Endothelial cell (in vitro differentiated cells): ENCODE measurements at regions not wholly inside any gene's neighbourhood (a gene's known extent, or its start where the extent isn't known, plus 50 kb on each side); places are given as distances from the start of the nearest gene placed in this dataset.
"Not testable (repeated sequence)": the region's sequence is repeated elsewhere in the genome, so short reads cannot be mapped to it uniquely, and the experiment has no call there.

Experiments used
- DNase-seq: peaks from one replicate; pipeline ENCODE4 v3.0.0; 2021; ENCODE audit warnings: low spot score
- H3K27ac Mint-ChIP-seq: one replicate; pipeline ENCODE4 v1.8.0; 2021; ENCODE audit warnings: mixed read lengths, inconsistent platforms; ENCODE audit not compliant: unreplicated experiment
- H3K27me3 Mint-ChIP-seq: one replicate; pipeline ENCODE4 v1.8.0; 2021; ENCODE audit warnings: mild to moderate bottlenecking, moderate library complexity, mixed read lengths, inconsistent platforms; ENCODE audit not compliant: unreplicated experiment
- H3K36me3 Mint-ChIP-seq: one replicate; pipeline ENCODE4 v1.8.0; 2021; ENCODE audit warnings: mild to moderate bottlenecking, low read depth, mixed read lengths, inconsistent platforms; ENCODE audit not compliant: unreplicated experiment
- H3K4me1 Mint-ChIP-seq: one replicate; pipeline ENCODE4 v1.8.0; 2021; ENCODE audit warnings: mild to moderate bottlenecking, mixed read lengths, inconsistent platforms; ENCODE audit not compliant: unreplicated experiment
- H3K4me3 Mint-ChIP-seq: one replicate; pipeline ENCODE4 v1.8.0; 2021; ENCODE audit warnings: mild to moderate bottlenecking, mixed read lengths, inconsistent platforms; ENCODE audit not compliant: unreplicated experiment
- H3K9me3 Mint-ChIP-seq: one replicate; pipeline ENCODE4 v1.8.0; 2021; ENCODE audit warnings: mixed read lengths, inconsistent platforms; ENCODE audit not compliant: unreplicated experiment
- TF ChIP-seq, protein P1 (sequence below): fragments of 200-600 bp; sonication (generic); IDR thresholded peaks from one replicate; pipeline ENCODE4 v1.5.0; 2021; ENCODE audit warnings: antibody characterized with exemption; ENCODE audit not compliant: unreplicated experiment

DNA sequence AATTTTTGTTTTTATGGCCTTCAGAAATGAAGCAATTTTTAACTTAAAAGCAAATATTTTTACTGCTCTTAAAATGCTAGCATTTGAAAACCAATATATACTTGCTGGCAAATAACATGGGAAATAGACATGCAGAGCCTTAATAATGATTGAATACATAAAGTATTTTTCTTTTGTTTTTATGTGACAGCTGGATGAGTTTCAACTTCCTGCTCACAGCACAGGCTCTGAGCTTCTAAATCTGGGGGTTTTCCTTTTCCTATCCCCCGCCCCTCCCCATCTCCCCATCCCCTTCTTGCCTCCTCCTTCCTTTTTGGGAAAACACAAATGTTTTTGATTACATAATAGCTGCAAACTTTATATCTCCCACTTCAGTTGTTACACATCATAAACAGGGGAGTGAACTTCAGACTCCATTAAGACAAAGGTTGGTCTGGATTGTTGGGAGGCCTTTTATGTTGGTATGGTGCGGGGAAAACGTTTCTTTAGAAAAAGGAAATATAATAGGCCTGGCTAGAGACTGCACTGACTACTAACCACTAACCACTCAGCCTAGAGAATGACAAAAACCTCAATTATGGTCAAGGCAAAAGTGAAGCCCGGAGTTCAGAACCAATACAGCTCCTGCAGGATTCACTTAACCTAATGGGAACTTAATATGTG is 116.1 kb upstream of the GORAB start:
- TF ChIP-seq, protein P1, sequence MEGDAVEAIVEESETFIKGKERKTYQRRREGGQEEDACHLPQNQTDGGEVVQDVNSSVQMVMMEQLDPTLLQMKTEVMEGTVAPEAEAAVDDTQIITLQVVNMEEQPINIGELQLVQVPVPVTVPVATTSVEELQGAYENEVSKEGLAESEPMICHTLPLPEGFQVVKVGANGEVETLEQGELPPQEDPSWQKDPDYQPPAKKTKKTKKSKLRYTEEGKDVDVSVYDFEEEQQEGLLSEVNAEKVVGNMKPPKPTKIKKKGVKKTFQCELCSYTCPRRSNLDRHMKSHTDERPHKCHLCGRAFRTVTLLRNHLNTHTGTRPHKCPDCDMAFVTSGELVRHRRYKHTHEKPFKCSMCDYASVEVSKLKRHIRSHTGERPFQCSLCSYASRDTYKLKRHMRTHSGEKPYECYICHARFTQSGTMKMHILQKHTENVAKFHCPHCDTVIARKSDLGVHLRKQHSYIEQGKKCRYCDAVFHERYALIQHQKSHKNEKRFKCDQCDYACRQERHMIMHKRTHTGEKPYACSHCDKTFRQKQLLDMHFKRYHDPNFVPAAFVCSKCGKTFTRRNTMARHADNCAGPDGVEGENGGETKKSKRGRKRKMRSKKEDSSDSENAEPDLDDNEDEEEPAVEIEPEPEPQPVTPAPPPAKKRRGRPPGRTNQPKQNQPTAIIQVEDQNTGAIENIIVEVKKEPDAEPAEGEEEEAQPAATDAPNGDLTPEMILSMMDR = no peak
- H3K27me3 Mint-ChIP-seq = no peaks in the 10 kb centered on the region
- H3K36me3 Mint-ChIP-seq = peaks cover 3% of the 10 kb centered on the region
- no peak for DNase-seq
- peaks cover 12% of the 10 kb centered on the region for H3K9me3 Mint-ChIP-seq
- H3K4me1 Mint-ChIP-seq = no peaks in the 10 kb centered on the region
- no peak overlapping the region for H3K4me3 Mint-ChIP-seq
- no peak overlapping the region for H3K27ac Mint-ChIP-seq

GRCh38 chr1:170424346-170424745 is 107.6 kb upstream of the GORAB start:
- no peaks in the 10 kb centered on the region for H3K4me1 Mint-ChIP-seq
- no peak overlapping the region for H3K4me3 Mint-ChIP-seq
- peaks cover 1% of the 10 kb centered on the region for H3K27me3 Mint-ChIP-seq

GRCh38 chr1:170426596-170426995 is 105.4 kb upstream of the GORAB start:
- TF ChIP-seq, protein P1 = no peak
- Mint-ChIP-seq H3K36me3 (no peaks in the 10 kb centered on the region), H3K27ac (no peak overlapping the region), H3K4me3 (no peak overlapping the region), H3K27me3 (peaks cover 1% of the 10 kb centered on the region), H3K4me1 (no peaks in the 10 kb centered on the region), H3K9me3 (no peaks in the 10 kb centered on the region)
- DNase-seq = no peak

More at GRCh38 chr1:170424346-170424745, 107.6 kb upstream of the GORAB start:
- DNase-seq = no peak
- Mint-ChIP-seq H3K36me3 (no peaks in the 10 kb centered on the region), H3K9me3 (no peaks in the 10 kb centered on the region), H3K27ac (no peak overlapping the region)
- TF ChIP-seq, protein P1 = no peak

GRCh38 chr1:170427002-170427401 is 105.0 kb upstream of the GORAB start:
- not testable (repeated sequence) for H3K27ac Mint-ChIP-seq, H3K27me3 Mint-ChIP-seq, DNase-seq, H3K9me3 Mint-ChIP-seq, H3K36me3 Mint-ChIP-seq, H3K4me3 Mint-ChIP-seq, H3K4me1 Mint-ChIP-seq

- no peaks in the 10 kb centered on the region for H3K4me1 Mint-ChIP-seq
- no peak for DNase-seq
- H3K4me3 Mint-ChIP-seq = no peak overlapping the region
- no peaks in the 10 kb centered on the region for H3K36me3 Mint-ChIP-seq
- no peaks in the 10 kb centered on the region for H3K27me3 Mint-ChIP-seq
- no peak overlapping the region for H3K27ac Mint-ChIP-seq
- H3K9me3 Mint-ChIP-seq = no peaks in the 10 kb centered on the region
- TF ChIP-seq, protein P1 = no peak
Measured at GRCh38 chr1:170436928-170437327, 95.0 kb upstream of the GORAB start.
